Endothelial cell of umbilical vein (primary cell): ENCODE measurements at regions not wholly inside any gene's neighbourhood (a gene's known extent, or its start where the extent isn't known, plus 50 kb on each side); places are given as distances from the start of the nearest gene placed in this dataset.

Source experiments
- BruUV-seq: library from RNA; stranded (reverse); fragments of 400-500 nt; replicated peaks from 2 replicates; lab custom pipeline; 2021; lab: Mats Ljungman, UMichigan
- CTCF ChIA-PET: fragments of 300-600, 350-600 bp; sonication (Branson Sonifier 250); formaldehyde crosslinking; loops from one replicate; lab custom pipeline; 2021; ENCODE audit warnings: antibody characterized with exemption, inconsistent platforms; lab: Charles Lee
- POLR2A ChIA-PET: fragments of 300-600, 350-600 bp; sonication (Branson Sonifier 250); formaldehyde crosslinking; loops from one replicate; lab custom pipeline; 2021; ENCODE audit warnings: antibody characterized with exemption, inconsistent platforms; lab: Charles Lee
- DNase-seq: peaks from one replicate; pipeline ENCODE4 v3.0.0-alpha.2; 2011; ENCODE audit warnings: low read depth, low spot score
- FAIRE-seq: peaks from 2 replicates; lab custom pipeline; 2011; peaks lifted over from hg19 to GRCh38; lab: Jason Lieb, UNC
- H2AFZ ChIP-seq: 2 replicates; pipeline ENCODE4 v1.6.0; 2012; ENCODE audit warnings: low read depth, low read length, control low read depth, inconsistent platforms
- H3K27ac ChIP-seq: 2 replicates; pipeline ENCODE4 v1.5.1; 2011; ENCODE audit warnings: low read depth, mild to moderate bottlenecking, control low read depth, low read length, moderate library complexity; ENCODE audit not compliant: insufficient read depth
- H3K27me3 ChIP-seq, 2 experiments: 2 replicates each; pipeline versions ENCODE4 v1.6.0 to v1.6.1; 2011; ENCODE audit warnings: low read length in 2 of 2, mixed read lengths in 1 of 2; ENCODE audit not compliant: control insufficient read depth in 2 of 2, insufficient read depth in 2 of 2
- H3K36me3 ChIP-seq, 2 experiments: 2 replicates in 1 of 2; 3 replicates in 1 of 2; pipeline ENCODE4 v1.5.1; 2011; ENCODE audit warnings: low read length in 2 of 2, mild to moderate bottlenecking in 1 of 2, moderate library complexity in 1 of 2; ENCODE audit not compliant: control insufficient read depth in 2 of 2, insufficient read depth in 2 of 2; ENCODE audit errors: extremely low read depth in 1 of 2
- H3K4me1 ChIP-seq: 3 replicates; pipeline ENCODE4 v1.5.1; 2011; ENCODE audit warnings: mild to moderate bottlenecking, low read length; ENCODE audit not compliant: control insufficient read depth, insufficient read depth; ENCODE audit errors: extremely low read depth
- H3K4me2 ChIP-seq: 2 replicates; pipeline ENCODE4 v1.6.1; 2011; ENCODE audit warnings: low read length, control low read depth, mixed read lengths; ENCODE audit not compliant: insufficient read depth
- H3K4me3 ChIP-seq, 3 experiments: fragments of 200-600 bp in 1 of 3; sonication (generic), shearing (Covaris generic) in 1 of 3; replicated peaks in 1 of 3; 2 replicates each; pipeline ENCODE4 v1.5.1; 2011 to 2016; ENCODE audit warnings: control low read depth in 3 of 3, low read length in 3 of 3, mild to moderate bottlenecking in 2 of 3, inconsistent platforms in 1 of 3, low read depth in 1 of 3, moderate library complexity in 1 of 3; ENCODE audit not compliant: insufficient read depth in 1 of 3
- H3K79me2 ChIP-seq: 2 replicates; pipeline ENCODE4 v1.6.0; 2012; ENCODE audit warnings: low read length, inconsistent platforms; ENCODE audit not compliant: control insufficient read depth, insufficient read depth
- H3K9ac ChIP-seq: replicated peaks from 2 replicates; pipeline ENCODE3; 2011; ENCODE audit warnings: low read length, control low read depth; ENCODE audit not compliant: insufficient read depth; ENCODE audit errors: extremely low read depth
- H3K9me1 ChIP-seq: replicated peaks from 3 replicates; pipeline ENCODE4 v1.6.0; 2011; ENCODE audit warnings: mild to moderate bottlenecking, low read length; ENCODE audit not compliant: control insufficient read depth, insufficient read depth; ENCODE audit errors: extremely low read depth
- H3K9me3 ChIP-seq: replicated peaks from 2 replicates; pipeline ENCODE4 v1.5.1; 2012; ENCODE audit warnings: low read length, inconsistent platforms; ENCODE audit not compliant: control insufficient read depth, insufficient read depth
- H4K20me1 ChIP-seq: replicated peaks from 2 replicates; pipeline ENCODE3; 2011; ENCODE audit warnings: mild to moderate bottlenecking, low read length; ENCODE audit not compliant: control insufficient read depth, insufficient read depth; ENCODE audit errors: extremely low read depth
- CTCF ChIP-seq, 2 donors: IDR thresholded peaks; 1 replicate in 1 of 2; 2 replicates in 1 of 2; pipeline ENCODE4 v1.5.1; 2011; ENCODE audit warnings: low read length in 2 of 2, mild to moderate bottlenecking in 2 of 2, moderate library complexity in 2 of 2, control low read depth in 1 of 2, inconsistent platforms in 1 of 2, low read depth in 1 of 2; ENCODE audit not compliant: insufficient read depth in 1 of 2; ENCODE audit errors: extremely low read depth in 1 of 2
- FOS ChIP-seq: IDR thresholded peaks from 2 replicates; pipeline ENCODE4 v1.6.1; 2011; ENCODE audit warnings: mild to moderate bottlenecking, low read length, moderate library complexity, borderline replicate concordance; ENCODE audit not compliant: insufficient read depth
- GATA2 ChIP-seq: IDR thresholded peaks from 2 replicates; pipeline ENCODE4 v1.7.0; 2011; ENCODE audit warnings: low read depth, mild to moderate bottlenecking, moderate library complexity, mixed read lengths, low read length; ENCODE audit not compliant: insufficient read length, insufficient read depth
- JUN ChIP-seq: IDR thresholded peaks from 2 replicates; pipeline ENCODE4 v1.6.1; 2011; ENCODE audit warnings: borderline replicate concordance, low read depth; ENCODE audit not compliant: insufficient read length, insufficient read depth
- MAX ChIP-seq: IDR thresholded peaks from 2 replicates; pipeline ENCODE4 v1.6.1; 2011; ENCODE audit not compliant: insufficient read depth, insufficient read length
- MYC ChIP-seq: IDR thresholded peaks from one replicate; pipeline ENCODE4 v1.6.1; 2011; ENCODE audit warnings: mild to moderate bottlenecking, low read depth, low read length
- POLR2A ChIP-seq: IDR thresholded peaks from 2 replicates; pipeline ENCODE4 v1.6.1; 2012; ENCODE audit warnings: low read depth, mild to moderate bottlenecking, control low read depth, low read length
- POLR2AphosphoS5 ChIP-seq: IDR thresholded peaks from 2 replicates; pipeline ENCODE4 v1.6.1; 2012; ENCODE audit warnings: low read depth, mild to moderate bottlenecking, control low read depth, low read length, moderate library complexity; ENCODE audit not compliant: insufficient read depth
- dilution Hi-C: fragments of 300-500 bp; cut with MboI; formaldehyde crosslinking; loops from one replicate; pipeline ENCODE4 v1.15.0; 2019; ENCODE audit warnings: low sequenced_read_pairs; ENCODE audit not compliant: extremely low pct_ligation_motif_present
- intact Hi-C: fragments of 100-400 bp; cut with micrococcal nuclease; formaldehyde crosslinking; loops from one replicate; pipeline ENCODE4 v1.10.0; 2022

- no TSS peak for BruUV-seq
- H3K9me1 ChIP-seq, result no peaks in the 10 kb centered on the region
- intact Hi-C loops, result no loop called here
- TF ChIP-seq MYC (no peak), MAX (no peak), FOS (no peak), JUN (no peak), GATA2 (no peak), POLR2AphosphoS5 (no peak), POLR2A (no peak)
- H4K20me1 ChIP-seq, result no peaks in the 10 kb centered on the region
- FAIRE-seq (no peak), DNase-seq (no peak)
- H3K36me3 ChIP-seq, result no peaks in the 10 kb centered on the region
- no peak overlapping the region for H3K27ac ChIP-seq
- H3K9me3 ChIP-seq, result no peaks in the 10 kb centered on the region
- ChIA-PET CTCF (no interaction called here), POLR2A (no interaction called here)
- no peaks in the 10 kb centered on the region for H3K27me3 ChIP-seq
- dilution Hi-C loops, result no loop called here
- H3K9ac ChIP-seq, result no peak overlapping the region
- no peaks in the 10 kb centered on the region for H3K79me2 ChIP-seq
- no peak overlapping the region for H3K4me2 ChIP-seq
- H2AFZ ChIP-seq, result no peak overlapping the region
- H3K4me3 ChIP-seq, result no peak overlapping the region
- H3K4me1 ChIP-seq, result no peaks in the 10 kb centered on the region
These were observed 142.0 kb downstream of the TMEM30B start for GRCh38 chr14:61139006-61139599.

- H3K4me3 ChIP-seq, result no peak overlapping the region
- no peak overlapping the region for H3K9ac ChIP-seq
- ChIA-PET CTCF (no interaction called here), POLR2A (no interaction called here)
- no peak for TF ChIP-seq GATA2
- no peak for TF ChIP-seq POLR2A
- no peak for TF ChIP-seq CTCF (IDR thresholded peaks at IDR 0.05; ENCODE audit: extremely low read depth in 1 of 2, insufficient read depth in 1 of 2, low read depth in 1 of 2, low read length in 2 of 2)
- no peak for TF ChIP-seq JUN
- TF ChIP-seq MYC, result no peak
- dilution Hi-C loops, result no loop called here
- no peak overlapping the region for H2AFZ ChIP-seq
- H3K9me3 ChIP-seq, result no peaks in the 10 kb centered on the region
- no peaks in the 10 kb centered on the region for H3K27me3 ChIP-seq
- FAIRE-seq (no peak), DNase-seq (no peak)
- H3K4me2 ChIP-seq, result no peak overlapping the region
- H3K27ac ChIP-seq, result no peak overlapping the region
- H3K4me1 ChIP-seq, result peaks cover 13% of the 10 kb centered on the region
- intact Hi-C loops, result no loop called here
- H3K36me3 ChIP-seq, result no peaks in the 10 kb centered on the region
- no peaks in the 10 kb centered on the region for H3K79me2 ChIP-seq
- no TSS peak for BruUV-seq
- no peaks in the 10 kb centered on the region for H4K20me1 ChIP-seq
- no peaks in the 10 kb centered on the region for H3K9me1 ChIP-seq
These were observed 148.2 kb downstream of the TMEM30B start for GRCh38 chr14:61132894-61133293.
